NCI-H128 (cell line): ENCODE measurements at regions not wholly inside any gene's neighbourhood (a gene's known extent, or its start where the extent isn't known, plus 50 kb on each side); places are given as distances from the start of the nearest gene placed in this dataset.
"Not testable (repeated sequence)": the region's sequence is repeated elsewhere in the genome, so short reads cannot be mapped to it uniquely, and the experiment has no call there.

Experiments
- DNase-seq: peaks from one replicate; lab custom pipeline; 2025; ENCODE audit not compliant: unreplicated experiment; lab: John Stamatoyannopoulos, UW

DNA sequence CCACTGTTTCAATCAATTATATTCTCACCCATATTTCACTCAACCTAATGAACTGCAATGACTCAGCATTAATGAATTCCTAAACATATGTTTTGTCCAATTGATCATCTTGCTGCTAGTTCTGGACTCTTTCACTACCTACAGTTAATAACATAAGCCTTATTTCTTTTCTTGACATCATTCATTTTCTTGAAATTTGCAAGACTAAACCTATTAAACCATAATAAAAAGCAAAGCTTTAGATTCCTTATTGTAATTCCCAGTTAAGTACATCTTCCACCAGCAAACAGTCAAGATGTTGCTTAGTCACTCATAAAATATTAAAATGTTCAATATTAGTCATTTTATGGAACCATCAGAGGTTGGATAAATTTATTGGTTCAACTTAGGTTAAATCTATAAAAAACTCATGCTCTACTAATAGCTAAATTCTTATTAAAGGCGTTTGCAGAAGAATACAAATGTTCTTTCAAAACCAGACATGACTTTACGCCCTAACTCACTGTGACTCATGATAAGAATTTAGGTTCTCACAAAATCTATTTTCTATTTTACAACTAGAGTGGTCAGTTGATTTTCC, 599.4 kb downstream of the RNF144A start:
- DNase-seq = no peak

DNA sequence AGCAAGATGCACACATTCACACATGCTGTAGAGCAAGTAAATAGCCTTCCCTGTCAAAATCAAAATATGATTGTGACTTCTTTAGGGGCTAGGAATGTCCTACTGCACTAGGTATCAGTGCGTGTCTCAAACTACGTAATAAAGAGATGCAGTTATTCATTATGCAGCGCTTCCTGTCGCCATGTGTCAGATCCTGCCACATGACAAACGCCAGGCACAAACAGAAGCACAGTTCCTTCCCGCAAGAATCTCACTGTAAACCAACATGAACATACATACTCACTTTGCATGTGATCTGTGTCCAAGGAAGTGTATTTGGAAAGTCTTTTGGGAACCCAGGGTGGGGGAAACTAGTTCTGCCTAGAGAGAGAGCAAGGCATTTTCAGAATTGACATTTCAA, 599.9 kb downstream of the RNF144A start:
- no peak for DNase-seq

DNA sequence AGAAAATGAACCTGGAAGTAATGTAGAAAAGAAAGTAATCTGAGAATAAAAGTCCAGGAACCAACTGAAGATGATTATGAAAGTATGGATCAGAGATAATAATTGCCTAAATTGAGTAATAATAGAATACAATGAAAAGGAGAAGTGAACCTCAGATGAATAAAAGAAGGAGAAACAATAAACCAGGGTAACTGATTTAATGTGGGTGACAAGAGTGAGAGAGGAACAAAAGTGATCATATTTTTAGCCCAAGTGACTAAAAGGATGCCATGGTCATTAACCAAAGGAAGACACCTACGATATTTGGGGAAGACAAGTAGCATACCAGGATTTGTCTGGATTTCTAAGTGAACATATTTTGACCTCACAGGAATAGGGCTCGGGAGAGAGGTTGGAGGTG, 600.6 kb downstream of the RNF144A start:
- no peak for DNase-seq

DNA sequence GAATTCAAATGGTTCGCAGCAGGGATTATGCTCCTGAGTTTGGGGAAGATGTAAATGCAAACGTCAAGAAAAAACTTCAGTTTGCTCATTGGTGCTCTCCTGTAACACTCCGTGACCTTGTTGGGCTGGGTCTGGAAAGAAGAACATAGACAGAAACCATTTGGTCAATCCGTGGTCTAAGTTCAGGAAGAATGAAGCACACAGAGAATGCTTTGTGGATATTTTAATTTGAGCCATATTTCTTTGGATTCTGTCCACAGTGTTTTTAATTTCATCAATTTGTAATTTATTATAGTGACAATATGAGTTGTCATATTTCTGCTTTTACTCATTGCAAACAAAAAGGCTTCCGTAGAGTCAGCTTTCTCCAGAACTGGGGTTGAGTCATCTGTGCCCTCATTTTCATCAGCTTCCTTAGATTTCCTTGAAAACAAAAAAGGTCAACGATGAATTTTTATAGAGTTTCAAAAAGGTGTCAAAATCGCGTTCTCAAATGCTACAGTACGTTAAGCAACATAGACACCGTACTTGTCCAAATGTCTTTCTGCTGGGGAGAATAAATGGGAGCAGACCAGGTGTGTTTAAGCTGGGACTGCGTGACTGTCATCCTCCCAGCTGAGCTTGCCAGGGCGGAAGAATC, 606.4 kb downstream of the RNF144A start:
- DNase-seq = no peak

DNA sequence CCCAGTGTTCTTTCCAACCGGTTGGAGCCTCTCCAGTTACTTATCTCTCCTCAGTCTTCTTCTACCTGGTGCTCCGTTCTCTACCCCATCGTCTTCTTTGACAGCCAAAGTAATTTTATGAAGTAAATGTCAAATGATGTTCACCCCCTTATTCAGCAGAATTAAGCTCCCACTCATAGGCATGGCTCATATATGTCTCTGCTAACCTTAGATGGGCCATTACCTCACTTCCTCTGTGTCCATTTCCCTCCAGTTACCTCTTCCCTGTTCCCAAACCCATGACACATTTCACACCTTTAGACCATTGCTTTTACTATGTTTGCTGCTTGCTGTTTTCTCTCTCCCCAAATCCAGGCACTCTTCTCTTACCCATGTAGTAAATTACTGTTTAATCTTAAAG, 607.0 kb downstream of the RNF144A start:
- DNase-seq = no peak

DNA sequence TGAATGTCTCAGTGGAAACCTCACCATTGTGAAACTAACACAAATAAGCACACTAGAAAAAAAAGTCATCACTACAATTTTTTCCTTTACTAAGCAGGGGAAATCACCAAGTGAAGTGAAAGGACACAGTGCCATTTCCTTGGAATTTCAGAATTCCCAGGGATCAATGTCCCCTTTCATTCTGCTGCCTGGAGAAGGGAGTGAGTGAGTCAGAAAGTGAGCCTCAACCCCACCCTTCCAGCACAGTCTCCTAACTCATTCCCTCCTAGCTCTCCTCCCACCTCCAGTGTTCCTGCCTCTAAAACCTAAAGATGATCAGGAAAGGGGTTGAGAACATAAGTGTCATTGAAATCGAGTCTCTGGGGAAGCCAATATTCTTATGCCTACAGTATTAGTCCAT, 608.5 kb downstream of the RNF144A start:
- DNase-seq = no peak

DNA sequence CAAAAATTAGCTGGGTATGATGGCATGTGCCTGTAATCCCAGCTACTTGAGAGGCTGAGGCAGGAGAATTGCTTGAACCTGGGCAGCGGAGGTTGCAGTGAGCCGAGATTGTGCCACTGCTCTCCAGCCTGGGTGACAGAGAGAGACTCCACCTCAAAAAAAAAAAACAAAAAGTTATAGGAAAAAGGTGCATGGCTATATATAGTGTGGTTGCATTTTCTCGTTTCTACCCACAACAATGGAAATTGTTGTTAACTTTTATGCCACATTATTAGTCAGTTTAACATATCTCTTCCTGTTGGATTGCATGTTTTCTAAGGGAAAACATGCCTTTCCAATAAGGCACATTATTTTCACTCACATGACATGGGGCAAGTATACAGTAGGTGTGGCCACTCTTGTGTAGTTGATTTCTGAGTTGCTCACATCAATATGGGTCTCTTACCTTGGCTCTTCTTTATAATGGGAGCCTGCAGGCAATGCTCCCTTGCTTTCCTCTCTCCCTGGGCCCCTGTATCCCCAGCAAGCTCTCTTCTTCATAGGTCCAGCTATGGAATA, 610.0 kb downstream of the RNF144A start:
- DNase-seq = no peak

GRCh38 chr2:7530001-7530400, 612.8 kb downstream of the RNF144A start:
- no peak for DNase-seq

GRCh38 chr2:7539077-7539476, 621.9 kb downstream of the RNF144A start:
- DNase-seq = no peak

- DNase-seq = no peak
These were observed 622.5 kb downstream of the RNF144A start for GRCh38 chr2:7539760-7540159.

DNA sequence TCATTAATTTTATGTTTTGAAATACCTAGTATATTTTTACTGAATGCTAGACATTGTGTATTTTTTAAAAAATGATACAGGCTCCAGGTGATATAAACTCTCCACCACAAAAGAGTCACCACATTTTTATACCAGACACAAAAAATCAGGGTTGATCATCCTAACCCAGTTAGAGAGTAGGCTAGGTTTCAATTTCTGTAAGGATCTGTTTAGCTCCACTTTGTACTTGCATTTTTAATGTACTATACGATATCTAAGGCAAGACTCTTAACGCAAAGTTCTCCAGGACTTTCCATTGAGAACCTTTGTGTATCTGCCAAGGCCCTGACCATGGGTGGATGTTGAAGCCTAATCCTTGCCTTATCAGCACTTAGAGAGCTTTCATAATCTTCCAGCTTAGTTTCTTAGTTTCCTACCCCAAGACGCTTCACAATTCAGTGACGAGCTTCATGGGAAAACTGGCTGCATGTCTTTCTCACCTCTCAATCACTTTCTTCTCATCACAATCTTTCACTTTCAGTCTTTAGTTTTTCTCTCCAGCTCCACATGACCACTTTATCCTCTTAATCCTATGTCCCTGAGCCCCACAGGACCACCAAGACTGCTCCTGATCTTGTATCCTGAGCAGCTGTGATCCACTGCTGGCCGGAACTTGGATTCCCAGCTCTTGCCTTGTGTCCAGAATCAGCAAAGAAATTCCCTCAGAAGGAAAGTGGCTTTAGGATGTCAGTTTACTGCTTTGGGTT, 635.8 kb downstream of the RNF144A start:
- no peak for DNase-seq

DNA sequence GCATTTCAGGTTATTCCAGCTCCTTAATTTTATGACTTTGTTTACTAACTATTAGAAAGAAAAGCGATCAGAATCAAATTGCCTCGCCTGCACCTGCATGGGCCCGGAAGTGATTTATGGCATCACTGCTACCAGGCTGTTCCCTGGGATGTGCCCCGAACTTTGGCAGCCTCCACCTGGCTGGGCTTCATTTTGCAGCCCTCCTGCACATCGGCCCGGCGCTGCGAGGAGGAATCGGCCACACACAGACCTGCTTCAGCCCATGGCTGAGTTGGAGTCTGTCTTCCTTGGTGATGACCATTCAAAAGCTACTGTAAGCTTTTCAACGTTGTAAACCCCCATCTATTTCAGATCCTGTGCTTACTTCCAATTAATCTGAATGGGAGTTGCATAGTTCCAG, 638.0 kb downstream of the RNF144A start:
- DNase-seq = no peak

DNA sequence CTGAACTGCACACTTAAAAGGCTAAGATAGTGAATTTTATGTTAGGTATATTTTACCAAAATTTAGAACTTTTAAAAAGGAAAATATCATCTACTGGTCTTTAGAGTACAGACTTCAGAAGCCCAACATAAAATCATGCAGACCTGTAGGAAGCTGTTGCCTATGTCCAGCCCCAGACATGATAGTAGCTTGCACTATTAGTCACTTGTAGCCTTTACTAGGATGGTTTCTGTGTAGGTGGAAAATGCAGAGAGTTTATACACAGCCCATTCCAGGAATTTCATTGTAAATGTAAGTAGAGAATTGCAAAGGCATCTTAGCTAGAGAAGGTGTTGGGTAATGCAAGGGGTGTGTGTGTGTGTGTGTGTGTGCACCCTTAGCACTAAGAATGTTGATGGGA, 640.2 kb downstream of the RNF144A start:
- DNase-seq = no peak

DNA sequence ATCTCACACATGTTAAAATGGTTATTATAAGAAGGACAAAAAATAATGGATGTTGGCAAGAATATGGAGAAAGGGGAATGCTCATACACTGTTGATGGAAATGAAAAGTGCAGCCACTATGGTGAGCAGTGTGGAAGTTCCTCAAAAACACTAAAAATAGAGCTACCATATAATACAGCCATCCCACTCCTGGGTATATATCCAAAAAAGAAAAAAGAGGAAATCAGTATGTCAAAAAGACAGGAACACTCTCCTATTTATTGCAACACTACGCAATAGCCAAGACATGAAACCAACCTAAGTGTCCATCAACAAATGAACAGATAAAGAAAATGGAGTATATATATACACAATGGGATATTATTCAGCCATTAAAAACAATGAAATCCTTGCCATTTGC, 642.6 kb downstream of the RNF144A start:
- no peak for DNase-seq

GRCh38 chr2:7566382-7566881, 649.2 kb downstream of the RNF144A start:
- DNase-seq = no peak

GRCh38 chr2:7567116-7567515, 649.9 kb downstream of the RNF144A start:
- not testable (repeated sequence) for DNase-seq

DNA sequence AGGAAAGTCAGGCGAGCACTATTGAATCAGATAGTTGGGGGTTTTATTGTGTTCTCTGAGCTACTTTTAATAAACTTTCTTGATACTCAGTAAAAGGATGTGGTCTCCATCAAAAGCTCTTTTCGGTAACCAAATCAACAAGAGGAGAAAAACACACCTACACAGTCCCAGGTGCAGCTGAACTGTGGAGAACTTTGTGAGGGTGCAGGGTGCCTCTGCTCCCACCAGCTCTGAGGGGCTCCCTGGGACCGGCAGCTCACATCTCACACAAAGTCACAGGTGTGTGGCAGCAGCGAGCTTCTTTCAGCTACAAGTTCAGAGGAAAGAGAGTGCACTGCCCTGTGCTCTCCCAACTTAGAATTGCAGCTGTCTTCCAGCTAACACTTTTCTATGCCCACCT, 650.4 kb downstream of the RNF144A start:
- DNase-seq = no peak

DNA sequence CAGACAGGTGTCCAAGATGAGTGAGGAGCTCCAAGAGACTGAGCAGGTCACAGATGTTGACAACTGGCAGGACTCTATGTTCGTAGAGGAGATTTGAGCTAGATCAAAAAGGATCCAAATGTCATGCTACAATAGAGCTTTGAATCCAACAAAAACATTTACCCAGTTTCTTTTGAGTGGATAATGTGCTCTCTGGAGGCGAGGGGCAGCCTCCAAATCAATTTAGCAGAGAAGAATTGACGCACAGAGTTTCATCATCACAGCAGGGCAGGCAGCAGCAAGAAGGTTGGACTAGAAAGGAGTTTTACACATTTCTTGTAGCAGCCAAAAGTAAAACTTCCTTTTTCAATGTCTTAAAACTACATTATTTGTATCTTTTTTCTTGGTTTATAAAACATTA, 653.0 kb downstream of the RNF144A start:
- no peak for DNase-seq

DNA sequence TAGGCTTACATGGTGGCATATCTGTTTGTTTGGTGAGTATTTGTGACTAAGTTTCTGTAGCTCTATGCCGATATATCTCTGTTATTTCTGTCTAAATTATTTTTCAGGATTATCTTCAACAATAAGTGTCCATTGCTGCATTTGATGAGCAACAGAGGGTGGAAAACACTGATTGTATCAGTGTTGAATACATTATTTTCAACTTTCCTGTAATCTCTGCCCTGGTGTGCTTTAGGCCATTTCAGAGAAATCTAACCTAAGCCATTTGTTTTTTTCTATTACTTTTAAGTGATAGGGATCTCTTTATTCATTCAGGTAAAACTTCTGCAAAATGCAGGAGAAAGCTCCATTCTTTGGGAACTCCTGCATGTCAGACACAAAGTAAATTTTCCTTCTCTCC, 654.5 kb downstream of the RNF144A start:
- DNase-seq = no peak

GRCh38 chr2:7572450-7572849, 655.2 kb downstream of the RNF144A start:
- DNase-seq = no peak

DNA sequence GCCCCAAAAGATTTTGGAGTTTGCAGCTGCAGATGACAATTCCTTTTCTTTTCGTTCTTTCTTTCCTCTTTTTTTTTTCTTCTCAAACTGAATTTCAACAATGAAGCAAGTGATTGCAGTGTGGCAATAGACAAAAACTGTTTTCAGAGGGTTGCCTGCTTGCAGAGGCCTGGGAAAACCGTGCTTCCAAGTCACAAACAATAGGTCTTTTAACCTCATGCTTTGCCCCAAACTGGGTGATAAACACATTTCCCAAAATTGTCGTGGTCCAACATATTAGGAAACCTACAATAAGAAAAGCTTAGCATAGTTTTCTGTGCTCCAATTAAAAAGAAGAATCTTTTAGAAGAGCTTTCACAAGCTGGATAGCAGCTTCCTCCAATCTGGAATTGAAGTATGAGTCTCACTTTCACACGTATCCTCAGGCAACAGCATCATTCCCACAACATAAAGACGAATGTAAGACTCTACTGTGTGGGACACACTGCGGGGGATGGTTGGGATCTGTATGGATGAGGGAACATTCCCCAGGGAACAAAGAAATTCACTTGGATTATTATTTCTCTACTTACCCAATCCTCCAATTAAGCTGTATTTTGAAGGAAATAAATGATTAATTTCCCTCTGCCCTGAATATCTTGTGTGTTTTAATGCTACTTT, 656.1 kb downstream of the RNF144A start:
- no peak for DNase-seq

DNA sequence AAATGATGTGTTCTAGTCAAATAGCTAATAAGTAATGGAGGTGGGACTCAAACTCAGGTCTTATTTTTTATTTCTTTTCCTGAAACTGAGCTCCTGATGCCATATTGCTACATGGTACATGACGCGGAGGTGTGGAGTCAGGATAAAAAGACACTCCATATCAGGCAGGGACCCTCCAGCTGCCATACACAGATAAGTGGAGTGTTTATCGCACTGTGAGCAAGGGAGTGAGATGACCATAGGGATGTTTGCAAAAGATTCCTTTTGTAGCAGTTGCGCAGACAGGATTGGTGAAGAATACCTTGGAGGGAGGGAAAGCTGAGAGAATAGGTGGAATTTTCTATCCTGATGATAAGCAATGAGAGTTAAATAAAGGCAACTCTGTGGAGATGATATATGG, 657.2 kb downstream of the RNF144A start:
- no peak for DNase-seq
